ENCODE measurements at regions not wholly inside any gene's neighbourhood (a gene's known extent, or its start where the extent isn't known, plus 50 kb on each side); places are given as distances from the start of the nearest gene placed in this dataset.
A peak's percentile ranks its signal among the peaks of the same experiment; 100 is the strongest.

- H3K4me3 ChIP-seq (ENCODE audit: low read depth, low read length) = no peak overlapping the region
- no peak for TF ChIP-seq CTCF (IDR thresholded peaks at IDR 0.05; ENCODE audit: insufficient read depth, low read length)
- no peak for DNase-seq (ENCODE audit: low read depth)
Observed at GRCh38 chr4:53684136-53685130, 93.1 kb upstream of the LNX1 start.

DNA sequence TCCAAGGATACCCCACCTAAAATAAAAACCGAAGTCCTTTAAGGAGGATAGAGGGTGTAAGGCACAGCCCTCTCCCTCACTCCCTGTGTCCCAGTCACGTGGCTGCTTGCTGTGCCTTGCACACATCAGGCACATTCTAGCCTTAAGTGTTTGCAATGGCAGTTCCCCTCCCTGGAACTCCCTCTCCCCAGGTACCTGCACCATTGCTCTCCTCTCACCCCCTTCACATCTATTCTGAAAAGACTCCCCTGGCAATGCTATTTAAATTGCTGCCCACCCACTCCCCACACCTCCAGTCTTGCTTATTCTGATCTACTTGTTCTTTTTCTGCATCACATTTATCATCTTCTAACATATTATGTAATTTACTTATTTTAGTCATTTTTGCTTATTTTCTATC lies 91.6 kb upstream of the LNX1 start:
- no peak overlapping the region for H3K4me3 ChIP-seq (ENCODE audit: low read depth, low read length)
- no peak for TF ChIP-seq CTCF (IDR thresholded peaks at IDR 0.05; ENCODE audit: insufficient read depth, low read length)
- no peak for DNase-seq (ENCODE audit: low read depth)

- H3K4me3 ChIP-seq (ENCODE audit: low read depth, low read length) = no peak overlapping the region
- no peak for TF ChIP-seq CTCF (IDR thresholded peaks at IDR 0.05; ENCODE audit: insufficient read depth, low read length)
- DNase-seq (ENCODE audit: low read depth) = peak; percentile 82
Observed at GRCh38 chr4:53682196-53682595, 90.9 kb upstream of the LNX1 start.

DNA sequence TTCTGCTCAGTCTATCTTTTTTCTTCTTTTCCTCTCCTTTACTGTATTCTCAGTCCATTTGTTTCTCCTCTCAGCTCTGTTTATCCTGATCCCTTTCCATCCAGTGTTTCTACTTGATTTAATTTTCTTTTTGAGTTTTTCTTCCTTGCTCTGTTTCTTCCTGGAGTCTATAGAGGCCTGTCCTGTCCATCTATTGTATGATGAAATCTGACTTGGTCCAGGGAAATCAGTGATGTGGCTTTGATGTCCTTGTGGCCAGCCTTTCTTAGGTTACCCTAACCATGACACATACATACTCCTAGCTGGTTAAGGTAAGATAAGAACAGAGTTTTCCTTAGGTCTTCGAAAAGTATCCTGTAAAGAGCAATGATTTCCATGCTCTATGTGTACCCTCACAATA lies 89.3 kb upstream of the LNX1 start:
- peak; percentile 49 for DNase-seq (ENCODE audit: low read depth)
- no peak for TF ChIP-seq CTCF (IDR thresholded peaks at IDR 0.05; ENCODE audit: insufficient read depth, low read length)
- no peak overlapping the region for H3K4me3 ChIP-seq (ENCODE audit: low read depth, low read length)

DNA sequence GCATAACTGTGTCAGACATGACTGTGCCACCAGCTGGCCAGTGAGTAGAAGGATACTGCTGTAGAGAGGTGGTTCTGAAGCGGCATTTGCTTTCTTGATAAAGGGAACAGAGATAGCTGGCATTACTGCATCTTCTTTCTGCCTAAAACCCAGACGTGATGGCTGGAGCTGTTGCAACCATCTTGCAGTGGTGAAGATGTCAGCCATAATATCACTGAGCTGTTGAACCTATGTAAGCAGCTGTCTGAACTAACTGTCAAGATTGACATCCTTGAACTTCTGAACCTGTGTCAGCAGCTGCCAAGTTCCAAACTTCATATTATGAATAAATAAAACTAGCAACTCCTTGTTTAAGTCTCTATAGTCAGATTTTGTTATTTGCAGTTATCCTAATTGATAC lies 88.9 kb upstream of the LNX1 start:
- DNase-seq (ENCODE audit: low read depth) = no peak
- TF ChIP-seq CTCF (IDR thresholded peaks at IDR 0.05; ENCODE audit: insufficient read depth, low read length) = no peak

GRCh38 chr4:53676402-53676871 lies 85.2 kb upstream of the LNX1 start:
- H3K4me3 ChIP-seq (ENCODE audit: low read depth, low read length) = no peak overlapping the region
- peak; percentile 89 for DNase-seq (ENCODE audit: low read depth)
- TF ChIP-seq CTCF (IDR thresholded peaks at IDR 0.05; ENCODE audit: insufficient read depth, low read length) = no peak

More for the DNA sequence above, 88.9 kb upstream of the LNX1 start:
- H3K4me3 ChIP-seq (ENCODE audit: low read depth, low read length) = no peak overlapping the region

Measured in fibroblast of the aortic adventitia (primary cell).